ENCODE measurements at regions not wholly inside any gene's neighbourhood (a gene's known extent, or its start where the extent isn't known, plus 50 kb on each side); places are given as distances from the start of the nearest gene placed in this dataset.

- H2AFZ ChIP-seq, result no peak overlapping the region
- DNase-seq, result no peak
- H3K9me3 ChIP-seq (ENCODE audit: low read depth), result no peaks in the 10 kb centered on the region
- no peaks in the 10 kb centered on the region for H3K9me2 ChIP-seq (ENCODE audit: insufficient read depth)
- no peaks in the 10 kb centered on the region for H3K79me2 ChIP-seq (ENCODE audit: insufficient read depth)
- H3K4me1 ChIP-seq (ENCODE audit: insufficient read depth), result no peaks in the 10 kb centered on the region
- TF ChIP-seq EZH2phosphoT487 (IDR thresholded peaks at IDR 0.05; ENCODE audit: insufficient read depth, low read depth), result no peak
- TF ChIP-seq EZH2 (IDR thresholded peaks at IDR 0.05; ENCODE audit: insufficient read depth, poor library complexity, severe bottlenecking), result no peak
- no peak overlapping the region for H3K9ac ChIP-seq
- no peaks in the 10 kb centered on the region for H3K36me3 ChIP-seq (ENCODE audit: low read depth)
- H3K27me3 ChIP-seq (replicated peaks; ENCODE audit: insufficient read depth), result no peaks in the 10 kb centered on the region
- no peak overlapping the region for H3K4me2 ChIP-seq (ENCODE audit: unreplicated experiment)
- 25 to 27% methylated on average over 13 of the region's 13 CpGs for WGBS, 2 experiments (ENCODE audit: low coverage in 1 of 2, low lambda C conversion rate in 2 of 2, missing lambda C conversion rate in 2 of 2)
- H3F3A ChIP-seq (ENCODE audit: insufficient read depth), result no peaks in the 10 kb centered on the region
- no peak overlapping the region for H3K27ac ChIP-seq
- H4K20me1 ChIP-seq (ENCODE audit: insufficient read depth), result no peaks in the 10 kb centered on the region
- no peak overlapping the region for H3K4me3 ChIP-seq
- in situ Hi-C loops (cut with MboI), result no loop called here
Measured at GRCh38 chr5:2983583-2984300, 232.3 kb upstream of the IRX2 start.

GRCh38 chr5:2981652-2982051 is 230.2 kb upstream of the IRX2 start:
- Histone ChIP-seq H3K27ac (no peak overlapping the region), H3K27me3 (replicated peaks; ENCODE audit: insufficient read depth) (no peaks in the 10 kb centered on the region), H3K36me3 (ENCODE audit: low read depth) (no peaks in the 10 kb centered on the region), H3F3A (ENCODE audit: insufficient read depth) (no peaks in the 10 kb centered on the region), H3K9ac (no peak overlapping the region), H3K4me1 (ENCODE audit: insufficient read depth) (no peaks in the 10 kb centered on the region), H3K4me3 (no peak overlapping the region), H4K20me1 (ENCODE audit: insufficient read depth) (no peaks in the 10 kb centered on the region), H3K79me2 (ENCODE audit: insufficient read depth) (no peaks in the 10 kb centered on the region), H2AFZ (no peak overlapping the region), H3K4me2 (ENCODE audit: unreplicated experiment) (no peak overlapping the region), H3K9me3 (ENCODE audit: low read depth) (no peaks in the 10 kb centered on the region), H3K9me2 (ENCODE audit: insufficient read depth) (no peaks in the 10 kb centered on the region)
- no peak for DNase-seq
- no peak for TF ChIP-seq EZH2 (IDR thresholded peaks at IDR 0.05; ENCODE audit: insufficient read depth, poor library complexity, severe bottlenecking)
- no peak for TF ChIP-seq EZH2phosphoT487 (IDR thresholded peaks at IDR 0.05; ENCODE audit: insufficient read depth, low read depth)
- in situ Hi-C loops (cut with MboI), result no loop called here
- 12 to 16% methylated on average over 9 of the region's 9 CpGs for WGBS, 2 experiments (ENCODE audit: low coverage in 1 of 2, low lambda C conversion rate in 2 of 2, missing lambda C conversion rate in 2 of 2)

DNA sequence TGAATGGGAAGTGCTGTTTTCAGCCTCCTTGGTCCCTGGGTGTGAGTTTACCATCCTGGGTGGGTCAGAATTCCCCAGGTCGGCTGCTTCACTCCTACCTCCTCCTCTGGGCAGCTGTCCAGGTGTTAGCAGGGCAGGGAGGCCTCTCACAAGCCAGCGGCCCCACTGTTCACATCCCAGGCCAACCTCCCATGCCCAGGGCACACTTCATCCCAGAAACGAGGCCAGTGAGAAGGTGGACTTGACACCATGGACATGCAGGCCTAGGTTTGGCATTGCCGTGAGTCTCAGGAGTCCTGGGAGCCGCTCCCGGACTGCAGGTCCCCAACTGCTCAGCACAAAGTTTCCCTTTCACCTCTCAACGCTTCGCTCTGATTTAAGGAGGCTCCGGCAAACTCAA is 229.6 kb upstream of the IRX2 start:
- Histone ChIP-seq H2AFZ (no peak overlapping the region), H3K4me2 (ENCODE audit: unreplicated experiment) (no peak overlapping the region), H3K36me3 (ENCODE audit: low read depth) (no peaks in the 10 kb centered on the region), H3K4me3 (no peak overlapping the region), H3K9me2 (ENCODE audit: insufficient read depth) (no peaks in the 10 kb centered on the region), H3K27me3 (replicated peaks; ENCODE audit: insufficient read depth) (no peaks in the 10 kb centered on the region), H4K20me1 (ENCODE audit: insufficient read depth) (no peaks in the 10 kb centered on the region), H3K9me3 (ENCODE audit: low read depth) (no peaks in the 10 kb centered on the region), H3K4me1 (ENCODE audit: insufficient read depth) (no peaks in the 10 kb centered on the region), H3K79me2 (ENCODE audit: insufficient read depth) (no peaks in the 10 kb centered on the region), H3F3A (ENCODE audit: insufficient read depth) (no peaks in the 10 kb centered on the region), H3K9ac (no peak overlapping the region), H3K27ac (no peak overlapping the region)
- no peak for DNase-seq
- in situ Hi-C loops (cut with MboI), result no loop called here
- WGBS, 2 experiments (ENCODE audit: low coverage in 1 of 2, low lambda C conversion rate in 2 of 2, missing lambda C conversion rate in 2 of 2), result 23 to 30% methylated on average over 9 of the region's 9 CpGs
- TF ChIP-seq EZH2phosphoT487 (IDR thresholded peaks at IDR 0.05; ENCODE audit: insufficient read depth, low read depth), result no peak
- no peak for TF ChIP-seq EZH2 (IDR thresholded peaks at IDR 0.05; ENCODE audit: insufficient read depth, poor library complexity, severe bottlenecking)

DNA sequence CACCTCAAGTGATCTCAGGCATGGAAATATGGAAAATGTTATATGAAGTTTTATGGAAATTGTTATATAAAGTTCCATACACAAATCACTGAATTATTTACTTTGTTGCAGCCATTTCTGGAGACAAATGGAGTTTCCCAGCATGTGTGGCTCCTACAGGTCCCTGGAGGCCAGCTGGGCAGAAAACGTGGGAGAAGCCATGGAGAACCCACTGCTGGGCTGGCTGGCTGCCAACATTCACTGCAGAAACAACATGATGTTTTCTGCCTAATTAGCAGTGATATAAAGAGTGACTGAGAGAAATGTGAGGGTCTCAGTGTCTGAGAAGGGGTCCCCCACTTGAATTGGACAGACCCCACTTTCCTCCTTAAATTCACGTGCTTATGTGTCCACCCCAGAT is 208.8 kb upstream of the IRX2 start:
- H3K4me3 ChIP-seq, result no peak overlapping the region
- no peak overlapping the region for H3K9ac ChIP-seq
- H4K20me1 ChIP-seq (ENCODE audit: insufficient read depth), result no peaks in the 10 kb centered on the region
- DNase-seq, result no peak
- H3F3A ChIP-seq (ENCODE audit: insufficient read depth), result no peaks in the 10 kb centered on the region
- no peak for TF ChIP-seq EZH2phosphoT487 (IDR thresholded peaks at IDR 0.05; ENCODE audit: insufficient read depth, low read depth)
- TF ChIP-seq EZH2 (IDR thresholded peaks at IDR 0.05; ENCODE audit: insufficient read depth, poor library complexity, severe bottlenecking), result no peak
- 0% methylated on average over 2 of the region's 2 CpGs for WGBS, 2 experiments (ENCODE audit: low coverage in 1 of 2, low lambda C conversion rate in 2 of 2, missing lambda C conversion rate in 2 of 2)
- no peaks in the 10 kb centered on the region for H3K27me3 ChIP-seq (replicated peaks; ENCODE audit: insufficient read depth)
- H3K27ac ChIP-seq, result no peak overlapping the region
- no peak overlapping the region for H2AFZ ChIP-seq
- no peaks in the 10 kb centered on the region for H3K9me3 ChIP-seq (ENCODE audit: low read depth)
- H3K36me3 ChIP-seq (ENCODE audit: low read depth), result no peaks in the 10 kb centered on the region
- in situ Hi-C loops (cut with MboI), result no loop called here
- no peaks in the 10 kb centered on the region for H3K79me2 ChIP-seq (ENCODE audit: insufficient read depth)
- no peaks in the 10 kb centered on the region for H3K4me1 ChIP-seq (ENCODE audit: insufficient read depth)
- no peak overlapping the region for H3K4me2 ChIP-seq (ENCODE audit: unreplicated experiment)
- no peaks in the 10 kb centered on the region for H3K9me2 ChIP-seq (ENCODE audit: insufficient read depth)

Measured in GM23248 (cell line).